HS-27A (cell line): ENCODE measurements at regions not wholly inside any gene's neighbourhood (a gene's known extent, or its start where the extent isn't known, plus 50 kb on each side); places are given as distances from the start of the nearest gene placed in this dataset.
"Not testable (repeated sequence)": the region's sequence is repeated elsewhere in the genome, so short reads cannot be mapped to it uniquely, and the experiment has no call there.

Experiments
- DNase-seq: peaks from one replicate; pipeline ENCODE4 v3.0.0-alpha.2; 2012; ENCODE audit warnings: low read depth, missing footprints

DNA sequence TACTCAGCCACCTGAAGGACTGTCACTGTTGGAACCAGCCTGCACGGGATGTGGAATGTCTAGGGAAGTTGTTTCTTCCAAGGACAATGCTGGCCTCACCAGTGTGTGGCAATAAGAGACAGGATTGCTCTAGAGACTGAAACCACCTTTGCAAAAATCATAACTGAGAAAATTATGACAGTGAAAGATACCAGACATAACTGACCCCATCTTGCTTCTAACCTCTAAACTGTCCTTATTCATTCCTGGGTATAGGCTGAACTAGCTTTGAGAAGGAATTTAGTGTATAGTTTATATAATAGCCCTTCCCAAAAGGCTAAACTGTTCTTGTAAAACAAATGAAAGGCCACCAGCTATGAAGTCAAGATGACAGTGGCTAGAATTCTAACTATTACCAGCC, 83.6 kb downstream of the IER5 start:
- DNase-seq = no peak

DNA sequence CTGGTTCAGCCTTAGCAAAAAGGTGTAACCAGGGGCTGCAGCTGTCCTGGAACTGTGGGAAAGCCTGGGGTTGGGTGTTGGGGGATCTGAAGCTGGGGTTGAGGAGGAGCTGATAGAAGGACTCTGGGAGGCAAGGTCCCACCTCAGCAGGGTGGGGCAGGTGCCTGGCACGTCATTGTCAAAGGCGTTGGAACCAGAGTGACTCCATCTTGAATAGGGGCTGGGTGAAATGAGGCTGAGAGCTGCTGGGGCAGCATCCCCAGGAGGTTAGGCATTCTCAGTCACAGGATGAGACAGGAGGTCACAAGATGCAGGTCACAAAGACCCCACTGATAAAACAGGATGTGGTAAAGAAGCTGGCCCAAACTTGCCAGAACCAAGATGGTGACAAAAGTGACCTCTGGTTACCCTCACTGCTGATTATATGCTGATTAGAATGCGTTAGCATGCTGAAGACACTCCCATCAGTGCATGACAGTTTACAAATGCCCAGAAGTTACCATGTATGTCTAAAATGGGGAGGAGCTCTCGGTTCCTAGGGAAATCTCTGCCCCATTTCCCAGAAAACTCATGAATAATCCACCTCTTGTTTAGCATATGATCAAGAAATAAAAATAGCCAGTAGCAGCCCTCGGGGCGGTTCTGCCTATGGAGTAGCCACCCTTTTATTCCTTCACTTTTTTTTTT, 85.4 kb downstream of the IER5 start:
- no peak for DNase-seq

DNA sequence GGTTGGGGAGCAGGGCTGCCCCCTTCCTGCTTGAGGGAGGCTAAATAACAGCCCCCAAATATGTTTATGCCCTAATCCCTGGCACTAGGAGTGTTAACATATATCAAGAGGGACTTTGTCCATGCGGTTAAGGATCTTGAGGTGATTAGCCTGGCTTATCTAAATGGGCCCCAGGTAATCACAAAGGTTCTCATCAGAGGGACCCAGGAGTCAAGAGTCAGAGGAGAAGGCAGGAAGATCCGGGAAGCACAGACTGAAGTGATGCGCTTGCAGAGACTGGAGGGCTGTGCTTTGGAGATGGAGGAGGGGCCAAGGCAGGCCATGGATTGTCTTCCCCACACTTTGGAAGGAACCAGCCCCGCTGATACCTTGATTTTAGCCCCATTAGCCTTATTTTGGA, 86.4 kb downstream of the IER5 start:
- no peak for DNase-seq

DNA sequence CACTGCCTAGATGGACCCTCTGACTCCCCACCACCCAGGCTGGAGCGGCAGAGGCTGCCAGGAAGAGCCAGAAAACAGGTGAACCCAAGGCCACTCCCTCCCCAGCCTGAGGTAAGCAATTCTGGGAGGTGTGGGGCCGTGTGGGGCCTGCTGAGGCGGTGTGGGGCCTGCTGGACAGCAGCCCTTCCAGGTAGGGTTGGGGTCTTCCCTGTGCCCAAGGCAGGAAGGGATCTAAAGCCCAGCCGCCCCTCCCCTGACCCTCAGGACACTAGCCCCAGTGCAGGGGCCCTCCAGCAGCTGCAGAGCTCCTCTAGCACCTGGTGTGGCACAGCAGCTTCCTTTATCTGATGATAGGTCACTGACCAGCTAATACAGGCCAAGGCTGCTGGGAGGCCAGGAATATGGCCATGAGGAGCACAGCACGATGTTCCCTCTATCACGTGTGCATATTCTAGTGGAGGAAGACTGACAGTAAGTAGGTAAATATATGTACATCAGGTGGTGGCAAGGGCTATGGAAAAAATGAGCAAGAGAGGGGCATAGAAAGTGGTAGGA, 86.9 kb downstream of the IER5 start:
- DNase-seq = no peak

DNA sequence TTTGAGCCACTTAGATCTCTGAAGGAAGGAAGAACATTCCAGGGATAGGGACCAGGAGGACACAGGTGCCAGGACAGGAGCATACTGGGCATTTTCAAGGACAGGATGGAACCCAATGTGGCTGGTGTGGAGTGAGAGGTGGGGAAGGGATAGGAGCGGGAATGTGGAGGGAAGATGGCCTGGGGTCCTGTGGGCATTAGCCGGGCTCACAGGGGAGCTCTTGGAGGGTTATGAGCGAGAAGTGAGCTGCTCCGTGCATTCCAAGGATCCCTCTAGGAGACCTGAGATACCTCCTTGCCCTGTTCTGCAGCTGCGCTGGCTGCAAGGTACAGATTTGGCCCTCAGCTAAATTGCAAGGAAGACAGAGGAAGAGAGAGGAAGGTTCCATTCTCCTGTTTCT, 87.5 kb downstream of the IER5 start:
- DNase-seq = no peak

DNA sequence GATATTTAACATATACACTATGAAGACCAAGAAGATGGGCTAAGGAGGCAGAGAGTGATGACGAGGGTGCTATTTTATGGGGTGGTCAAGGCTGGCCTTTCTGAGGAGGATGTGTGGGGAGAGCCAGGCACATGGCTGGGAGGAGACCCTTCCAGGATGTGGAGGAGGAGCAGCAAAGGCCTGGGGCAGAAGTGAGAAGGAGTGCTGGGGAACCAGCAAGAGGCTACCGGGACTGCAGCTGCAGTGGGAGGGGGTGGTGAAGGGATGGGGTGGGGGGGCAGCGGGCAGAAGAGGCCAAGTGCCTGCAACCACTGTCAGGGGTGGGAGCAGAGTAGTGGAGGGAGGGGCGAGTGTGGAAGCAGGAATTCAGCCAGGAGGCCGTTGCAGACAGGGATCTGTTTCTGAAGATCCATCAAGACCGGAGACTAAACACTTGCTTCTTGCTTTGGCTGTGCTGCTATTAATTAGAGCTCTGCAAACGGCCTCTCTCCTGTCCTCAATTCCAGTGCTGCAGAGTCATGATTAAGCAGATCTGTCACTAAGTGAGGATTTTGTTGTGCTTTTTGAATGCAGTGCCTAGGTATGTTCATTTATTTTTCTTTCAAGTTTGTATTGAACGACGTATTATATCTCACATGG, 89.9 kb downstream of the IER5 start:
- no peak for DNase-seq

DNA sequence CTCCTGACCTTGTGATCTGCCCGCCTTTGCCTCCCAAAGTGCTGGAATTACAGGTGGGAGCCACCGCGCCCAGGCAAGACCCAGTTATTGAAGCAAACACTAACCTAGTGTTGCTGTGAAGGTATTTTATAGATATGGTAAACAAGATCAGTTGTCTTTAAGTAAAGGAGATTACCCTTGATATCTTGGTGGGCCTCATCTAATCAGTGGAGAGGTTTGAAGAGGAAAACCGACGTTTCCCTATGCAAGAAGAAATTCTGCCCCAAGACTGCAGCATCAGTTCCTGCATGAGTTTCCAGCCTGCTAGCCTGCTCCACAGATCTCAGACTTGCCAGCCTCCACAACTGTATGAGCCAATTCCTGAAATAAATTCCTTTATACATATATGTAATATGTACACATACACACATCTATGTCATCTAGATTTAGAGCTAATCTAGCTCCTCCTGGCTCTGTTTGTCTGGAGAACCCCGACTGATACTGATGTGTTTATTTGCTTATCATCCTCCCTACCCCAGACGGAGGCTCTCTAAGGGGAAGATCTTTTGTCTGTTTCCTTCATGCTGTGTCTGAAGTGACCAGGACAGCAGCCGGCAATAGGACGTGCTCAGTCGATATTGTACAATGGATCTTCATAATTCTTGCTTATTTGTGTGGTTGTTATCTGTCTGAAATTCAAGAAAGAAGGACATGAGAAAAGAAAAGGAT, 90.9 kb downstream of the IER5 start:
- DNase-seq = no peak

DNA sequence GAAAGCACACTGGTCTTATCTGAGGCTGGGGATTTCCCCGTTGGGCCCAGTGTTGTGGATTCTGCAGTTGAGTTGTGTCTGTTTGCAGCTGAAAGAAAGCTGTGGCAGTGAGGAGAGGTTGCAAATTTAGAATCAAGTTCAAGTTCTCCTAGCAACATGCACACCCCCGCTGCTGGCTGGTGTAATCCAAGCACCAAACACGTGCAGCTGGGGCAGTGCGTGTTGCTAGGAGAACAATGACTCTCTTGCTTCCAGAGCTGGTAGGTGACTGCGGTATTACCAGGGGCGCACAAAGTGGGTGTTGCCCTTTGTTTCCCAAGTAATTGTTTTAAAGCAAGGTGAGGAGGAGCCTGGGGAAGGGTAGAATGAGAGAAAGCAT, 91.5 kb downstream of the IER5 start:
- DNase-seq = no peak

DNA sequence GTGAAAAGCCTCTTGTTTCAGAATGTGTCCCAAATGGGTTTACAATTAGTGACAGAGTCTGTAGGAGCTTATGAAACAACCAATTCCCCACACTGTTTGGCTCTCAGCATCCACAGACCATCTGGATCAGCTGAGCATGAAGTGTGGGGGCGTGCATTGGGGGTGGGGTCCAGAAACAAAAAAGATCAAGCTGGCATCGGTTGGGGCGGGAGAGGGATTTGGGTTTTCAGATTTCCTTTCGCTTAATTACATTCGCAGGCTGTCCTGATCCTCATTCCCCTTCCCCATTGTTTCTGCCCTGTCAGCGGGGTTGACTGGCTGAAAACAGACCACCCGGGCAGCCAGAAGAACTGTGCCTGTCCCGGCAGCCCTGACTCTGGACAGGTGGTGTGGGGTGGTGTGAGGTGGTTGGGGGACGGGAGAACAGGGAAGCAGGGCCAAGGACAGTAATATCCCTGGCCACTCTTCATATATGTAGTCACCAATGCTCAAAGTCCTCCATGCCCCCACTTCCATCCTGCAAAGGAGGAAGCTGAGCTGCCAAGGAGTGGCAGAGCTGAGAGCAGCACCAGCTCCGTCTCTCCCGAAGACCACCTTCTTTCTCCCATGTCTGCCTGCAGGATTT, 92.0 kb downstream of the IER5 start:
- no peak for DNase-seq

DNA sequence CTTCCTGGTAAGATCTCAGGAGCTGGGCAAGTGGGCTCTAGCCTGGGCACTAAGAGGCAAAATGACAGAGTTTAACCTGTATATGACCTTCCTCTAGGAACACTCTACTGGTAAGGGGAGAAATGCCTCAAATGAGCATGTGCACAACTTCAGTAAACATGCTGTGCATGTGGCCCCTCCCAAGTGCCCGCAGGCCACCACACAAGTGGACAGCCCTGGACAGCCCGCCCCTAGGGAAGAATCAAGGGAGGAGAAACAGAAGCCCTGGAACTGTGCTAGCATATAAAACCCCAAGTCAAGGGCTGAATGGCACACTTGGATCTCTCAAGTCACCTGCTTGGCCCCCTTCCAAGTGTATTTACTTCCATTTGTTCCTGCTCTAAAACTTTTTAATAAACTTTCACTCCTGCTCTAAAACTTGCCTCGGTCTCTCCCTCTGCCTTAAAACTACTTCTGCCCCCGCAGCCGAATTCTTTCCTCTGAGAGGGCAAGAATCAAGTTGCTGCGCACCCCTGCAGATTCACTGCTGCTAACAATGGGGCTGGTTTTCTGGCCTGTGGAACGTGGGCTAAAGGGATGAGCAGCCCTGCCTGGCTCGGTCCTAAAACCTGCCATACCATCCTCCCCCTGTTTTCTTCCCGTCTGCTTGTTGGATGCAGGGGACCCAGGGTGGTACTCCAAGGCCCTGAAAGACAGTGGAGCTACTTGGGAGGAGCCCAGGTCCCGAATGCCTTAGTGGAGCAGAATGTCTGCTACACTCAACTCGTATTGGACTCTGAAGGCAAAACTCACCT, 93.5 kb downstream of the IER5 start:
- no peak for DNase-seq

DNA sequence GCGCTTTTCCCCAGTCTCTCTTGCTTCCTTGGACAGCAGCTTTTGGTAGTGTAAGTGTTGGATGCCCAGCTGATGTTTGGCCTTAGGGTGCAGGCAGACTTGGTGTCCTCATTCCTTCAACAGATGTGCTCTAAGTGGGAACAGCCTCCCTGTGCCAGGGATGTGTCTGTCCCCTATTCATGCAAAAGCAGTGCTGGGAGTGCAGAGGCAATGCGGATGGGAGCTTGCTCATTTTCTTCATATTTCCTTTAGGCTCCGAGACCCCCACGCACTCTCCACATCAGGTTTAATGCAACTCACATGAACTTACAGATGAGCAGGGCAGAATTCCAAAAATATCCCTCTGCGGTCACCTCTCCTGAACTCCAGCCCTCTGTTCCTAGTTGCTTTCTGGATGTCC, 96.1 kb downstream of the IER5 start:
- DNase-seq = no peak

DNA sequence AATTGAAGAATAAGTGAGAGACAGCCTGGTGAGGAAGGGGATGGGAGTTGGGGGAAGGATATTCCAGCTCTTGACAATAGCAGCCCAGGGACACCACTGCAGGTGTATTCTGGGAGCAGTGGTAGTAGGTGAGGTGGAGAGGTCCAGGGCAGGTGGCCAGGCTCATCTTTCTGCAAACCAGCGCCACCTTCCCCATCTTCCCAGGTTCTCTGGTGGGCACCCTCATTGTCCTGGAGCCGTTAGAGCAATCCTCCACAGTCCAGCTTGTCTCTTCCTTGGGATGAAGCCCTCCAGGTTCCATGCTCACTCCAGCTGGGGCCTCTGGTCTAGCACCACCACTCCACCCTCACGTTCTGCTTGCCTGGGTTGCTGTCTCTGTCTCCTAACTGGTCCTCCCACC, 97.0 kb downstream of the IER5 start:
- DNase-seq = no peak

DNA sequence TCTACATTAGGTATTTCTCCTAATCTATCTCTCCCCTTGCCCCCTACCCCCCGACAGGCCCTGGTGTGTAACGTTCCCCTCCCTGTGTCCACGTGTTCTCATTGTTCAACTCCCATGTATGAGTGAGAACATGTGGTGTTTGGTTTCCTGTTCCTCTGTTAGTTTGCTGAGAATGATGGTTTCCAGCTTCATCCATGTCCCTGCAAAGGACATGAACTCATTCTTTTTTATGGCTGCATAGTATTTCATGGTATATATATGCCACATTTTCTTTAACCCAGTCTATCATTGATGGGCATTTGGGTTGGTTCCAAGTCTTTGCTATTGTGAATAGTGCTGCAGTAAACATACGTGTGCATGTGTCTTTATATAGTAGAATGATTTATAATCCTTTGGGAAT, 97.6 kb downstream of the IER5 start:
- not testable (repeated sequence) for DNase-seq

DNA sequence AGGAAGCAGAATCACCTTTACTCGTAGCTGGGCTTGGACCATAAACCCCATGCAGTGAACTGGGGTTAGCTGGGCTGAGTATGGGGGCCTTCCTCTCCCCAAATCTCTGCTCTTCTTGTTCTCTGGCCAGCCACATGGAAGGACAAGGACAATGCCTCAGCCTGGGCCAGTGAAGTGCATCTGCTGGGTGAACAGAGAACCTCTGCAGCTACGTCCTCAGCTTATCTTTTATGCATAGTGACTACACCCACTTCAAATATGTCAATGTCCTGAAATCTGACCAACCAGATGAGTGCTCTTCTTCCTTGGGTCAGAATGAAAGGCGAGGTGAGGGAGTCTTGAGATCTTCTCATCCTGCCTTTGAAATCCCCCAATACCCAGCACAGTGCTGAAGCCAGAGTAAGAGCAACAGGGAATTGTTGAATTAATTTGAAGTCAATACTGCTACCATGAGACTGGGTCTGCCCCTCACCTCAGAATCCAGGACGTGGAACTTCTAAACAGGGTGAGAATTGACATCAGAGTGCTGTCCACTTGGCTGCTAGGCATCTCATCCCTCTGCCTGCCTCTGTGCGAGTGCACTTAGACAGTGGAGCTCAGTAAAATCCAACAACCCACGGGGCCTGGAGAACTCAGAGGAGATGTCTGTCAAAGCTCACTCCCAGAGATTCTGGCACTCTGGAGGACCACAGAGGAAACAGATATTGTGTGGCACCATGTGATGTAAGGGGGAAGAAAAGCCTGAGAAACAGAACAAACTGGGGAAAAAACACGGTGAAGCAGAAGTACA, 99.0 kb downstream of the IER5 start:
- no peak for DNase-seq

DNA sequence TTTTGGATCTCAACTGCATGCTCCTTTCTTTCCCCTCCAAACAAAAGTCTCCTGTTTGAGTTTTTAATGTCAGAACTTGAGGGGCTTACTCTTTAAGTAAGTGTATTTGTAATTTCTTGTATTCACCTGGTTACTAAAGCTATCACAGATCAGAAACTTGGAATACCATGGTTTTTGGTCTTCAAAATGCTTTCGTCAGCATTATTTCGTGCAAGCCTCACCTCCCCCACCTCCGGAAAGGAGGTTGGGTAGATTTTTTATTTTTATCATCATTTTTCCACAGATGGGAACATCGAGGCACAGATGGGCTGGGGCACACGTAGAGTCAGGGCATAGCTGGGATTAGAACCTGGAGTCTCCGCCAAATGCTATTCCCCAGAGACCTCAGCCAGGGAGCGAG, 100.7 kb downstream of the IER5 start:
- DNase-seq = no peak

DNA sequence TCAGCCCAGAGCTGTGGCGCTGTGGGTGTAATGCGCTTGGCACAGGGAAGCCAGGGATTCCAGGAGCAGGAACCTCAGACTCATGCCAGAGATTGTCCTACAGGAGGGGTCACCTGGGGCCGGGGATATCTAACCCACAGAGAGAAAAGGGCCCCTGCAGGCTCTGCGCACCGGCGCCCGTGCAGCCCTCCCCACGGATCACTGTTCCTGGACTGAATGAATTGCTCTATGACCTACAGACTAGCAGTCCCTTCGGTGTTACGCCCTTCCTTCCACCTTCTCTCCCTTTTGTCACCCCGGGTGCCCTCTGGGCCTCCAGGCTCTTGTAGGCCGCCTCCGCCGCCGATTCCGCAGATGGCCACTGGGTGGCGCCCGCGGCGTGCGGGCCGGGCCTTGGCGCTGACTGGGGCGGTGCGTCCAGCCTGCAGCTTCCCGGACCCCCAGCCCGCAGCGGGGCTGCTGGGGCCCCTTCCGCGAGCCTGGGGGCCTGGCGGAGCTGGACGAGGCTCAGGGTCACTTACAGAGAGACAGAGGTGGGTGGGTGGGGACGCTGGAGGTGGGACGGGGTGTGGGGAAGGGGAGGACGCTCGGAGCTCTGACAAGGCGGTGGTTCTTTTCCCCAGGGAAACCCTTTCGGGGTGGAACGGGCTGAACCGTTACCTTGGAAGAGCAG, 101.3 kb downstream of the IER5 start:
- DNase-seq = peak; percentile 7

DNA sequence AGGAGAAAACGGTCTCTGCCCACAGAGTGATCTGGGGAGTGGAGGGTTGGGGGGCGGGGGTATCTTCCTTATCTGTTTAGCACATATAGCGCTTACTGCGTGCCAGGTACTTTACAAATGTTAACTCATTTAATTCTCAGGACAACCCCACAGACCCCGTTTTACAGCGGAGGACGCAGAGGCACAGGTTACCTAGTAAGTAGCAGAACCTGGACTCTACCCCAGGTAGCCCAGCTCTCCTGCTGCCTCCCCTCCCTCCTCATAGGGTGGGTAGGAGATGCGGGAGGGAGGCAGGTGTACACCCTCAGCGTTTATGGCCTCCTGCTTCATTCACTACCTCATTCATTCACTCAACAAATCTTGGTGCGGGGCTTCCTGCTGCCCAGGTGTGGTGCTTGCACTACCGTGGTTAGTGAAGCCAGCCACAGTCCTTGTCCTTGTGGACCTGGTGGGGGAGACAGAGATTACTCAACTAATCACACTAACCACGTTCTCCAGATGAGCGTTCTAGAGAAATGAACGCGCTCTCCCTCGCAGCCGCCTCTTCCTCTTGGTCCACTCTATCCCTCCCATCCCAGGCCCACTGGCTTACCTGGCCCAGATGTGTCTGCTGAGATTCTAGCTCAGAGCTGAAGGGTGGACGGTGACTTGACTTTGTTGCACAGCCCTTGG, 102.0 kb downstream of the IER5 start:
- DNase-seq = no peak

DNA sequence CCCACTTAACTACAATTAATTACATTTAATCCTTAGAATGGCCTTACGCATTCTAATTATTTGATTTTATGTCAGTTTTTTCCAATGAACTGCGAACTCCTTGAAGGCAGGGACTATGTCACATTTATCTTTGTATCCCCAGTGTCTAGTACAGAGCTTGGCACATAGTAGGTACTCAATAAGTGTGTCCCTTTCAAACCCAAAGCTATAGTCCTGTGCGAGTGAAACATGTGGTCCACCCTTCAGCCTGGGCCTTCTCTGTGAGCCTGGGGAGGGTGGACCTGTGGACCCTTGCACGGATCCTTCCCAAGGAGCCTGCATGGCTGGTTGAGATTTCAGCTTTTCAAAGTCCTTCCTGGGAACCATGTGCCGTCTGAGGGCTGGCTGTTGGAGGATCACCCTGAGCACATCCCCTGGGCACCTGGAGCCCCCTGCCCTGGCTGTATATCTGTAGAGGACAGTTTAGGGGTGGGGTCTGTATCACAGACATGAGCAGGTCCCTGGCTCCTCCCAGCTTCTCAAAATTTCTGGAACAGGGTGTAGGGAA, 103.1 kb downstream of the IER5 start:
- no peak for DNase-seq

DNA sequence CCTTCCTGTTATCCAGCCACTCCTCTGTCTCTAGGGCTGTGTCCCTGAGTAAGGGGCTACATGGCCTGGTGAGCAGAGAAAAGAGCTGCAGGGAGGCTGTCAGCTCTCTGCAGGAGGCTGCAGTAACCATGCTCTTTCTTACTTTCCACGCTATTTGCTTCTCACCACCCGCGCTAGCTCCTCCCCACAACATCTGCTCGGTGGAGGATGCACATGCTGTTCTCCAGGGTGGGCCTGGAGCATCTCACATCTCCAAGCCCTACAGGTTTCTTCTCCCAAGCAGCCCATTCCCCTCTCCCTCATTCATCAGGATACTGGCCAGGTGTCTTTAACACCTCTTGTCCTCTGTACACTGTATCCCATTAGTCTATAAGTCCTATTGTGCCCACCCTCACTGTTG, 103.8 kb downstream of the IER5 start:
- DNase-seq = no peak
